ENCODE measurements at regions not wholly inside any gene's neighbourhood (a gene's known extent, or its start where the extent isn't known, plus 50 kb on each side); places are given as distances from the start of the nearest gene placed in this dataset.

DNA sequence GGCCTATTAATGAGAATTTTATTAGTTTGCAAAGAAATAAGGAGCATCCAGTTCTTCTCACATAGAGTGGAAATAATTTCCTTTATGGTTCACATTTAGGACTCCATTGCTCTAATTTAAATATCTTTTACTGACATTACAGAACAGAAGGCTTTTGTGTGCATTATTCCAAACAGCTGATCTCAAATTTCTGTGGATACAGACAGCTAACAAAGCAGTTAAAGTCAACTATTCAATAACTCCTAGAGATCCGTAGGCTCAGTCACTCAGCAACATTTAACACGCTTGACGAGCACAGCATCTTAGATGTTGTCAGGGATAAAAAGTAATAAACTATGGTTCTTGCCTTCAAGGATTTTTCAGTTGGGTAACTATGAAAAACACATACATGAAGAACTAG is 305.8 kb upstream of the SYNCRIP start:
- Histone ChIP-seq H3K36me3 (no peaks in the 10 kb centered on the region), H3K27ac (no peak overlapping the region), H3K4me3 (no peak overlapping the region), H3K4me1 (peaks cover 0 to 25% (median 0%) of the 10 kb centered on the region in 3 donors), H3K27me3 (no peaks in the 10 kb centered on the region), H3K9me3 (peaks cover 0 to 10% (median 0%) of the 10 kb centered on the region in 3 donors)
- no peak for ATAC-seq
- no peak for TF ChIP-seq POLR2A (IDR thresholded peaks at IDR 0.05)
- 62 to 90% methylated on average over 3 of the region's 3 CpGs for WGBS, 2 donors (ENCODE audit: low coverage in 1 of 2)

DNA sequence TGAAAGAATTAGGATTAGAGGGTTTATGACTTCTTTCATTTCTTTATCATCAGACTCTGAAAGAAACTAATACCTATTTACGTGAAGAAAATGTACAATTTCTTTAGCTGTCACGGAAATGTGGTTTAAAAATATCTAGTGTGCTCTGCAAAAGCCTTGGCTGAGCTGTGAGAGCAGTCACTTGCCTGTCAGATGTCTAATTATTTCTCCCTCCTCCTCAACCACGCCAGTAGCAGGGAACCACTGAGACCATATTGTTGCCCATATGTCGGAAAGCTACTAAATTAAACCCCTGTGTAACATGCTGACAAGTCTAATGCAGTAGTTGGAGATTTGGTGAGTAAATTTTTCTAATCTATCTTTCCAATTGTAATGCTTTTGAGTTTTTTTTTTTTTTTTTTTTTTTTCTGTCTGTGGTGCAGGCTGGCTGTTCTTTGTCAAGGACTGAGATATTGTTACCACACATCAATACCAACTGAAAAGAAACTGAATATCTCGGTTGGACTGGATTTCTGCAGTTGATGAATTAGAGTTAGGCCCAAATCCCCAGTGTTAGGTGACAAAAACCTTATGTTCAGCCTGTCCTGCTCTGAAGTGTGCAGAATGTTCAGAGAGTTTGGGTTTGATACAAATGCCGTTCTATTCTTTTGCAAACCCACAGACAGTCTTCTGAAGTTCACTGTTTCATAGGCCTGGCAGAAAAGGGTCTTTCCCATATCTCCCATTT is 302.9 kb upstream of the SYNCRIP start:
- no peak overlapping the region for H3K4me3 ChIP-seq
- TF ChIP-seq, protein P1, sequence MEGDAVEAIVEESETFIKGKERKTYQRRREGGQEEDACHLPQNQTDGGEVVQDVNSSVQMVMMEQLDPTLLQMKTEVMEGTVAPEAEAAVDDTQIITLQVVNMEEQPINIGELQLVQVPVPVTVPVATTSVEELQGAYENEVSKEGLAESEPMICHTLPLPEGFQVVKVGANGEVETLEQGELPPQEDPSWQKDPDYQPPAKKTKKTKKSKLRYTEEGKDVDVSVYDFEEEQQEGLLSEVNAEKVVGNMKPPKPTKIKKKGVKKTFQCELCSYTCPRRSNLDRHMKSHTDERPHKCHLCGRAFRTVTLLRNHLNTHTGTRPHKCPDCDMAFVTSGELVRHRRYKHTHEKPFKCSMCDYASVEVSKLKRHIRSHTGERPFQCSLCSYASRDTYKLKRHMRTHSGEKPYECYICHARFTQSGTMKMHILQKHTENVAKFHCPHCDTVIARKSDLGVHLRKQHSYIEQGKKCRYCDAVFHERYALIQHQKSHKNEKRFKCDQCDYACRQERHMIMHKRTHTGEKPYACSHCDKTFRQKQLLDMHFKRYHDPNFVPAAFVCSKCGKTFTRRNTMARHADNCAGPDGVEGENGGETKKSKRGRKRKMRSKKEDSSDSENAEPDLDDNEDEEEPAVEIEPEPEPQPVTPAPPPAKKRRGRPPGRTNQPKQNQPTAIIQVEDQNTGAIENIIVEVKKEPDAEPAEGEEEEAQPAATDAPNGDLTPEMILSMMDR (IDR thresholded peaks at IDR 0.05), result no peak
- TF ChIP-seq POLR2AphosphoS5 (IDR thresholded peaks at IDR 0.05) (no peak), POLR2A (IDR thresholded peaks at IDR 0.05) (no peak), EP300 (IDR thresholded peaks at IDR 0.05) (no peak)

DNA sequence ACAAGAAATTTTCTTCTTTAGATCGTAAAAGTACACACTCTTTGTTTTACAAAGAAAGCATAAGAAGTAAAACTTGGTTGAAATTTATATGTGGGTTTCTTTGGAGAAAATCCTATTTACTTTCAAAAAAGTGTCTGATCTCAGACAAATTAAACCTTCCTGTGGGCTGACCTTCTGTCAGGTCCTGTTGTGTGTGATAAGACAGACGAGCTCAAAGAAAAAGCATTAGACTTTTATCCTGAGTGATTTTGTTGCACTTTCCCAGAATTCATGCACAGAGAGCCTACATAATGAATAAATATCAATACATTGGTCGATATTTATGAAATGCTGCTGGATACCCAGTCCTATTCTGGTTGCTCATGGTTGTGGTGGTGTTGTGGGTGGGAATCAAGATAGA is 302.1 kb upstream of the SYNCRIP start:
- no peaks in the 10 kb centered on the region for H3K27me3 ChIP-seq
- no peak overlapping the region for H3K27ac ChIP-seq
- H3K4me3 ChIP-seq, result no peak overlapping the region
- H3K9me3 ChIP-seq, result no peaks in the 10 kb centered on the region
- ATAC-seq, result no peak
- peaks cover 0 to 25% (median 0%) of the 10 kb centered on the region in 3 donors for H3K4me1 ChIP-seq
- 77 to 84% methylated on average over 3 of the region's 3 CpGs for WGBS, 2 donors (ENCODE audit: low coverage in 1 of 2)
- no peaks in the 10 kb centered on the region for H3K36me3 ChIP-seq
- TF ChIP-seq, protein P1 (IDR thresholded peaks at IDR 0.05), result no peak
- no peak for TF ChIP-seq EP300 (IDR thresholded peaks at IDR 0.05)
- TF ChIP-seq POLR2AphosphoS5 (IDR thresholded peaks at IDR 0.05), result no peak
- TF ChIP-seq POLR2A (IDR thresholded peaks at IDR 0.05), result no peak

More for the DNA sequence above, 302.9 kb upstream of the SYNCRIP start:
- WGBS, 2 donors (ENCODE audit: low coverage in 1 of 2), result 20 to 33% methylated on average over 6 of the region's 6 CpGs
- no peak for ATAC-seq
- Histone ChIP-seq H3K27me3 (no peaks in the 10 kb centered on the region), H3K27ac (no peak overlapping the region), H3K36me3 (no peaks in the 10 kb centered on the region), H3K9me3 (no peaks in the 10 kb centered on the region), H3K4me1 (peaks cover 0 to 25% (median 0%) of the 10 kb centered on the region in 3 donors)

DNA sequence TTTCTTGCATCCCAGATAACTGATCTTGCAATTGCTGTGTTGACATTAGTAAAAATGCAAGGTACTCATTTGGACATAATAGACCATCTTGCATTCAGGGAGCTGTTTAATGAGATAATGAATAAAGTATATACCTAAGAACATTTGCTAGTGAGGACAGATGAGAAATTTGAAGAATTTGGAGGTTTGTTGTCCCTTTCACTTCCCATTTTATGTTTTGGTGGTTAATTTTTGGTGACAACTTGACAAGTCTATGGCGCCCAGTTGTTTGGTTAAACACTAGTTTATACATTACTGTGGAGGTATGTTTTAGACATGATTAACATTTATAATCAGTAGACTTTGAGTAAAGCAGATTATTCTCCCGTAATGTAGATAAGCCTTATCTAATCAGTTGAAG is 300.2 kb upstream of the SYNCRIP start:
- Histone ChIP-seq H3K36me3 (no peaks in the 10 kb centered on the region), H3K27ac (no peak overlapping the region), H3K4me3 (no peak overlapping the region), H3K4me1 (peaks cover 0 to 20% (median 0%) of the 10 kb centered on the region in 3 donors), H3K27me3 (no peaks in the 10 kb centered on the region), H3K9me3 (no peaks in the 10 kb centered on the region)
- 69 to 79% methylated on average over 2 of the region's 2 CpGs for WGBS, 2 donors (ENCODE audit: low coverage in 1 of 2)
- ATAC-seq, result no peak
- TF ChIP-seq, protein P1 (IDR thresholded peaks at IDR 0.05), result no peak
- TF ChIP-seq POLR2A (IDR thresholded peaks at IDR 0.05) (no peak), POLR2AphosphoS5 (IDR thresholded peaks at IDR 0.05) (no peak), EP300 (IDR thresholded peaks at IDR 0.05) (no peak)

DNA sequence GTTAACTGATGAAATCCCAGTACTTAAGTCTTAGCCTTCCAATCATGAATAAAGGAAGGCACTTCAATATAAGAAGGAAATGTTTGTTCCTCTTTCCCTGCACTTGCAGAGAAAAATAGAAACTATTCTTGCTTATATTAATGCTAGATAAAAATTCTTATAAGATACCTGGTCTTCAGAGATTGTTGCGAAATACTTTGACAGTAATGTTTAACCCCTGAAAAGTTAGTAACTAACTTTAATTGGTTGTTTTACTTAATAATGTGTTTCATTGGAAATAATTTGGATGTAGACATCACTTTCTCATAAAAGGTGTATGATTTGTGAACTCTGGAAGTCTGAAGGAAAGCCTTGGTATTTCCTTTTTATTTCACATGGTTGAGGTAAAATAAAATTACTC is 294.2 kb upstream of the SYNCRIP start:
- Histone ChIP-seq H3K9me3 (peaks cover 0 to 15% (median 0%) of the 10 kb centered on the region in 3 donors), H3K27ac (no peak overlapping the region), H3K4me1 (no peaks in the 10 kb centered on the region), H3K4me3 (no peak overlapping the region), H3K27me3 (no peaks in the 10 kb centered on the region), H3K36me3 (no peaks in the 10 kb centered on the region)
- WGBS, 2 donors (ENCODE audit: low coverage in 1 of 2), result 86 to 100% methylated on average over 1 of the region's 1 CpG
- TF ChIP-seq EP300 (IDR thresholded peaks at IDR 0.05) (no peak), POLR2A (IDR thresholded peaks at IDR 0.05) (no peak), POLR2AphosphoS5 (IDR thresholded peaks at IDR 0.05) (no peak)
- TF ChIP-seq, protein P1 (IDR thresholded peaks at IDR 0.05), result no peak
- ATAC-seq, result no peak
